GM19452 (cell line): ENCODE measurements at regions not wholly inside any gene's neighbourhood (a gene's known extent, or its start where the extent isn't known, plus 50 kb on each side); places are given as distances from the start of the nearest gene placed in this dataset.
"Not testable (repeated sequence)": the region's sequence is repeated elsewhere in the genome, so short reads cannot be mapped to it uniquely, and the experiment has no call there.

Experiments used
- ATAC-seq: cut with Tn5 transposase; IDR thresholded peaks from one replicate; pipeline ENCODE4 v1.9.1; 2021; ENCODE audit not compliant: unreplicated experiment

DNA sequence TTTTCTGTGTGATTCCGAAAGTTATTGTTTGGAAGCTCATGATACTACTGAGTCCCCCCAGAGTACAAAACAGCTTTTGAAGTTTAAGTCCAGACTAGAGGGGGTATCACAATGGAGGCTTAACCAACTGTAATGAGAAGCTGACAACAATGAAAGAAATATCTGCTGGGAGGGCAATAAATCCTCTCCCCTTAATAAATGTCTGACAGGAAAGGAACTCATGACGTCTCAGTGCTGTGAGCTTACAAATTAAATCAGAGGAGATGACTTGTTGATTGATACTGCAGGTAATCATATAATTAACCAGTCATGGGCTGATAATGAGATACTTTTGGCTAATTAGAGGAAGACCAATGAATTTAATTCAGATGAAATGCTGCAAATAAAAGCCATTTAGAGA, 102.6 kb upstream of the WDR11 start:
- ATAC-seq, result no peak

DNA sequence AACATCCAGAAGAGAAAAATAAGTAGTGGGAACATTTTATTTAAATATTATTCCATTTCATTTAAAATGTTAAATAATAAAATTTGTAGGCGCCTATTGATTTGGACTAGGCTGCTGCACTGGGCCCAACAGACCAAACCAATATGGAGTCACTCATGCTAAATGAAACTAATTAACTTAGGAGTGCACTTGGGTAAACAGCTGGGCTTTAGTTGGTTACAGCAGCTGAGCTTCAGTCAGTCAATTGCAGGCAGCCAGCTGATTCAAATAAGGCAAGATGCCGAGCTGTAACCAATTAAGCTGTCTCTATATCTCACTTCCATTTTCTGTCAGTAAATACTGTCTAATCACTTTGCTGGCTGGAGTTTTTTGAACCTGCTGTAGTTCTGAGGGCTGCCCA, 102.1 kb upstream of the WDR11 start:
- no peak for ATAC-seq

- no peak for ATAC-seq
Measured at GRCh38 chr10:120749856-120750566, 101.2 kb upstream of the WDR11 start.

DNA sequence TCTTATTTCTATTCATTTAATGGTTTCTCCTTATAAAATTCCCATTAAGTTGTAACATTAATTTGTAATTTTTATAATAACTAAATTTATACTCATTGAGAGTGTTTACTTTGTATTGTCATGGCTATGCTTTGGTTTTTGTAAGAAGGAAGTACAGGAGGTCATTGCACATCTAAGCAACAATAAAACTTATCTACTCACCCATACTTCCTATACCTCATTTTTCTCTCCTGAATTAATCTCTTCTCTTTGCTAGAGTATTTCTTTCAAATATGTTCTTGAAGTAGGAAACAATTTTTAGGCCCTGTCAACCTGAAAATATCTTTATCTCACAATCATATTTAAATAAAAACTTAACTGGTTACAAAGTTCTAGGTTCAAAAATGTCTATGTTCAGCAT, 95.4 kb upstream of the WDR11 start:
- no peak for ATAC-seq

DNA sequence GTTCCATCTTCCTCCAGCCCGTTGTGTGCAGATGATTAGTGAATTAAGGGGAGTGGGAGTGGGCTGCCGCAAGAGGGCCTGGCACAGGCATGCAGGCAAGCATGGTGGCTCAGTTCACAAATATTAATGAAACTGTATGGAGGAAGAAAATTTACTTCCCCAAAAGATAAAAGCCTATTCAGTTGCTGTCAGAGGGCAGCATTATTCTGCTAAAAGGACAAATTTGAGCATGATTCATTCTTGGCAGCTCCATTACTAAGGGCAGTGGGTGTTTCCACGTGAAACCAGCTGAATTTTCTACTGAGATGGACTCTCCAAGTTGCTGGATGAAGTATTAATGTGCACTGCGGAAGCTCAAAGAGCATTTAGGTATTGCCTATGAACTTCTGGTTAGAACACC, 90.9 kb upstream of the WDR11 start:
- no peak for ATAC-seq

DNA sequence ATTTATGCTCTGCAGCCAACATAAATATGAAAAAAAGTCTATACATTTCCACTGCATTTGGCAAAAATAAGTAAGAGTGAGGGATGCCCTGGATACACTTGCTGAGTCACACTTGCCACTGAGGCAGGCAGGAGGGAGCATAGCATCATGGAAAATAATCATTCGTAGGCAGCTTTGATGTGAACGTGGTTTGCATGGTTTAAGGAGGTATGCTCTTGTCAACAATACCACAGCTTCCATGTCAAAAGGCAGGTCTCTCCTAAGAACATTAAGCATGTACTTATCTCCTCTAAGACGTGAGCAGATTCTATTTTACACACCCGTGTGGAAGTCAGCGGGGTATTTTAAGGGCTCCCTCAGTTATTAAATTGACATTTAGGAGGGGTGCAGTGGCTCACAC, 89.2 kb upstream of the WDR11 start:
- no peak for ATAC-seq

GRCh38 chr10:120765226-120765803, 85.8 kb upstream of the WDR11 start:
- ATAC-seq, result no peak

- ATAC-seq, result no peak
Measured at GRCh38 chr10:120768227-120768626, 82.9 kb upstream of the WDR11 start.

GRCh38 chr10:120770496-120770895, 80.7 kb upstream of the WDR11 start:
- no peak for ATAC-seq

DNA sequence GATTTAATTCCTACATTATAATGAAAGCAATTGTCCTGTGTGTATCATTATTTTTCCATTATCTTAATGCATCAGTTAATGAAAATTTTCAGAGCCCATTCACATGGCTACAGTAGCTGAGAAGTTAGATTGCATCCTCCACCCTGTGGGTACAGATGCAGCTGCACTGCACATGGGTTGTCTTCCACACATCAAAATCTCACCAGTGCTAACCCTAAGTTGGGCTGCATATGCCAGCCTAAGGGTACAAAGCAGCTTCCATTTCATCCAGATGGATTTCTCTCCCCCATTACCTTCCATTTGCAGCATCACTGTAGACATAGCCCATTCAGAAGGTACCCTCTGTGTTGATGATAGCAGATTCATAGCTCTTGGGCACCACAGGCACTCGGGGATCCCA, 74.7 kb upstream of the WDR11 start:
- no peak for ATAC-seq

DNA sequence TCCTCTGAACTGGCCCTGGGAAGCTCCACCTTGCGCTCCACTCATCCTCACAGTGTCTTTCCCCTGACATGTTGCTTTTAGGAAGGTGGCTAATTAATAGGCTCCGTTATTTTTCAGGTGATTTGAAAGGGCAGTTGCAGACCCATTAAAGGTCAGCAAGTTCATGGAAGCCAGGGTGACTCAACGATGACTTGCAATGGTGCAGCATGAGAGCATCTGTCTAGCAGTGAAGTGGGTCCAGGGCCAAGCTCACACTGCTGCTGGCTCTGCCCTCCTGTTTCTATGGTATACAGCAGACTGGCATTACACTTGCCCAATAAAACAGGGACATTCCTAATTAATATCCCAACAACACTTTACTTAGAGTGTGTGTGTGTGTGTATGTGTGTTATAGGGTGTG, 68.8 kb upstream of the WDR11 start:
- ATAC-seq, result no peak

DNA sequence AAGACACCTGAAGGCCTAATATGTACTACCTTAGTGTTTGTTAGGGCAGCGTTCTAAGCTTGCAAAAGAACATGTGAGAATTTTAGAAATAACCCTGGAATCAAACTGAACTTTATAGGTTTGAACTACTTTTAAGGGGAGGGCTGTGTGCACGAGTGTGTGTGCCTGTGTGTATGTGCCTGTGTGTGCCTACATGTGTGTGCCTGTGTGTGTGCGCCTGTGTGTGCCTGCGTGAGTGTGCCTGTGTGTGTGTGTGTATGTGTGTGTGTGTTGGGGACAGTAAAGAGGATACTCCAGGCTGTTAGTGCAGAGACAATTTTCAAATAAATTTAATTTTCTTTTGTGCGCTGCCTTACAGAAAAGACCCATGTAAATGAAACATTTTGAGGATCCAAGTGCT, 68.1 kb upstream of the WDR11 start:
- no peak for ATAC-seq

DNA sequence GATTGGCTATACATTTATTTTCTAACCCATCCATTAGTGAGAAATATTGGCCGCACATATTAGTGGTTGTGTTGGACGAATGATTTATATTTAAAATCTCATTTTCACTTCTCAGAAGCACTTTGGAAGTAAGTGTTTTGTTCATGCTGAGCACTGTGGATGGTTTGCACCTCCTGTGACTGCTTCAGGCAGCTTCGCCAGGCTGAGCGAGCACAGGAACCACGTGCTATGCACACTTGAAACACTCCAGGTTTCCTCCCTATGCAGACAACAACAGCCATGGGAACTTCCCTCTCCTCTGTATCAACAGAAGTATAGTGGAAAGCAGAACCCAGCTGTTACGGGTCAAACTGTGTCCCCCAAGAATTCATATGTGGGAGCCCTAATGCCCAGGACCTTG, 67.3 kb upstream of the WDR11 start:
- ATAC-seq, result no peak

GRCh38 chr10:120788771-120789170, 62.4 kb upstream of the WDR11 start:
- ATAC-seq, result no peak

- ATAC-seq, result no peak
Measured at GRCh38 chr10:120789303-120790203, 61.6 kb upstream of the WDR11 start.

DNA sequence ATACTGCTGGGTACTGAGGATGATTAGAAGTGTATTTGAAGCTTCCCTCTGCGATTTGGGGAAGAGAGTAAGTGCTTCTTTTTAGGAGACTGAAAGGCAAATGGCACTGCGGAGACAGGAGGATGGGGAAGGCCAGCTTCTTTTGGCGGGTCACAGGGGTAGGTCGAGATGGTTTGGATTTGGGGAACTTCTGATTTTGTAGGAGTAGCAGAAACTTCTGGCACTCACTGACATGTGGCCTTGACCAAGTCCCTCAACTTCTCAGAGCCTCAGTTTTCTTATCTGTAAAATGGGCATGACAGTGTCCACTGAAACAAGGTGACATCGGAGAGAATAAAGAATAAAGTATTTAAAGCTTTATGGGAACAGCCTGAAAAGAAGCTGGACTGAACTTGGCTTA, 59.8 kb upstream of the WDR11 start:
- ATAC-seq, result no peak

DNA sequence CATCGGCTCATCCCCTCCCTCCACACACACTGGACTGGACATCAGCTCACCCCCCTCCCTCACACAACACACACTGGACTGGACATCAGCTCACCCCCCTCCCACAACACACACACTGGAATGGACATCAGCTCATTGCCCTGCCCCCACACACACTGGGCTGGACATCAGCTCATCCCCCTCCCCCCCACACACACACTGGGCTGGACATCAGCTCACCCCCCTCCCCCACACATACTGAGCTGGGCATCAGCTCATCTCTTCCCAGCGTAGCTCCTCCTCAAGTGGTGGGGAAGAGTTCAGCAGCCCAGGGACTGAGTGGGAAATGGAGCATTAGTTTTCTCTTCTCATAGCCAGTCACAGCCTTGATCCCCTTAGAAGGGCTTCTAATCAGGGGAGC, 58.1 kb upstream of the WDR11 start:
- ATAC-seq, result no peak

DNA sequence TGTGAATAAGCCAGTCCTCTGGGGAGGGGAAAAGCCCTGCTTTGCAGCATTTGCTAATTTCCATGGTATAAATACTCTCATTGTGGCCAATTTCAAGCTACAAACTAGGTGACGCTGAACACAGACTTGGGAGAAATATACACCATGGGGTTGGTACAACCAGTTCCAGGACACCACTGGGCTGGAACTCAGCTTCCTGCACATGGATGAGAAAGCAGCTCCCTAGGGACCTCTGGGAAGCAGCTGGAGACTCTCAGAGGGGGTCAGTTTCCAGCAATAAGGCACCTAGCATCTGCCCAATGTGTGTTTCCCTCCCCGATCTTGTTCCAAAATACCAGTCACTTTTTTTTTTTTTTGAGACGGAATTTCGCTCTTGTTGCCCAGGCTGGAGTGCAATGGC, 56.8 kb upstream of the WDR11 start:
- ATAC-seq, result no peak

GRCh38 chr10:120798276-120798675, 52.9 kb upstream of the WDR11 start:
- ATAC-seq, result not testable (repeated sequence)

DNA sequence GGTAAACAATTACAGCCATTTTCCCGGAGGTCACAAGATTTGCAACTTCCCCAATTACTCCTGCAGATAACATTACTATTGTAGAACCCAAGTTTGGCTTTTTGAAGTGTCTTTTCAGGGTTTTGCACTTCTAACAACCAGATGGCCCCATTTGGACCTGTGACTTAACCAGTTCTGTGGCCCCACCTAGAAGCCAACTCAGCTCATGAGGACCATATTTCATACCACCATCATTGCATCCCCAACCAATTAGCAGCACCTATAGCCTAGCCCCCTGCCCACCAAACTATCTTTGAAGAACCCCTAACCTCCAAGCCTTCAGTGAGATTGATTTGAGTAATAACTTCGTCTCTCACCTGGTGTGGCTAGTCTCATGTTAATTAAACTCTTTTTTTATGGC, 51.3 kb upstream of the WDR11 start:
- ATAC-seq, result no peak

- no peak for ATAC-seq
Measured at GRCh38 chr10:120800528-120801323, 50.4 kb upstream of the WDR11 start.
